ENCODE measurements at regions not wholly inside any gene's neighbourhood (a gene's known extent, or its start where the extent isn't known, plus 50 kb on each side); places are given as distances from the start of the nearest gene placed in this dataset.
A peak's percentile ranks its signal among the peaks of the same experiment; 100 is the strongest.
"Not testable (repeated sequence)": the region's sequence is repeated elsewhere in the genome, so short reads cannot be mapped to it uniquely, and the experiment has no call there.

DNA sequence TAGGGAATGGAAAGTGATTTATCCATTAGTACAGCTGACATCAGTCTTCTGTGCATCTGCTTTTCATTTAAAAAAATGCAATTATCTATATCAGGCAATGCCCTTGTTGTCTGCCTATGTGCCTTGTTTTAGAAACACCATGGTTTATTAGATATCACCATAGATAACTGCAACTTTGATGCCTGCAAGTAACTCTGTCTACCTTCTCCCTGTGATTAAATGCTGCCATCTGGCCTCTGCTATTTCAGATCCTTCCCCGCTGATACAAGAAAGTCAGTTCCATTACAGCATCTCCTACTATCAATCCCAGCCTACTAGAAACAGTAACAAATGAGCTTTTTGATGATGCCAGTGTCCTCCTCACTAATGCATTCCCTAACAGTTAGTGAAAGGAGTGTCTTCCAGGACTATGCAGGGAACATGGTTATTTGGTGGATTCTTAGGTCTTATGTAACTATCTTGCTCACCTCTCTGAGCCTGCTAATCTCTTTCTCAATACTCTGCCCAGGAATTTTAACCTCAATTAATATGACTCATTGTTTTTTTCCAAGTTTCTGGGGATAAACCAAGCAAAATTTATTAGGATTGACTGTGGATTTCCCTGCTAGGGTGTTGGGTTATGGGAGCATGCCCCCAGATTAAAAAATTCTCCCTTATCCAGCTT, 444.9 kb downstream of the RAPGEF2 start:
- no peak for DNase-seq

DNA sequence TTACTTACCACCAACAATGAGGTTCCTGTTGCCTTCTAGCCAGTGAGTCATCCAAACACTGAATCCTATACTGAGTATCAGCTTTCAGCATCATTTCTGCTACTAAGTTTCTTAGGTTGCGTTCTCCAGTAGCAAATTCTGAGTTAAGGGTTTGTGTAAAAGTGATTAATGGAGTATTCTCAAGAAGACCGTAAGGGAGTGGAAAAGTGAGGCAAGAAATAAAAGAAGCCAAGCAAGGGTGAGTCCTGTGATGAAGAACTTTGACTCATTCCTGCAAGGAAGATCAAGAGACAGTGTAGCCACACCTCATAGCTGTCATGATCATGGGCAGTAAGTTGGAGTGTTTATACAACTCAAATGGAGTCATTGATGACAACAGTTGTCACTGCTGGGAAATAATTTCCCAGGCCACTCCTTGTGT, 446.2 kb downstream of the RAPGEF2 start:
- DNase-seq, result no peak

DNA sequence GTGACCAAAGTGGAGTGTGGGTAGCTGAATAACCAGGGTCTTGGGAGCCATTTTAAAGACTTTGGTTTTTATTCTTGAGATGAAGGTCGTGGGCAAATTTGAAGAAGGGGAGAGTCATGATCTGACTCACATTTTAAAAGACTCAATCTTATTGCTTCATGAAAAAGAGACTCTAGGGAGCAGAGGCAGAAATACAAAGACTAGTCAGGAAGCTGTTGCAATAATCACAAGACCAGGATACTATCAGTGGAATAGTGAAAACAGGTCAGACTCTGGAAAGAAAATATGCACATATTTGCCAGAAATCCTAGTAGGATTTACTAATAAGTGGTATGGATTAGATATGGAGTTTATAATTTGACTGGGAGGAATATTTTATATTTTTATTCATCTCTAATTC, 448.4 kb downstream of the RAPGEF2 start:
- no peak for DNase-seq

DNA sequence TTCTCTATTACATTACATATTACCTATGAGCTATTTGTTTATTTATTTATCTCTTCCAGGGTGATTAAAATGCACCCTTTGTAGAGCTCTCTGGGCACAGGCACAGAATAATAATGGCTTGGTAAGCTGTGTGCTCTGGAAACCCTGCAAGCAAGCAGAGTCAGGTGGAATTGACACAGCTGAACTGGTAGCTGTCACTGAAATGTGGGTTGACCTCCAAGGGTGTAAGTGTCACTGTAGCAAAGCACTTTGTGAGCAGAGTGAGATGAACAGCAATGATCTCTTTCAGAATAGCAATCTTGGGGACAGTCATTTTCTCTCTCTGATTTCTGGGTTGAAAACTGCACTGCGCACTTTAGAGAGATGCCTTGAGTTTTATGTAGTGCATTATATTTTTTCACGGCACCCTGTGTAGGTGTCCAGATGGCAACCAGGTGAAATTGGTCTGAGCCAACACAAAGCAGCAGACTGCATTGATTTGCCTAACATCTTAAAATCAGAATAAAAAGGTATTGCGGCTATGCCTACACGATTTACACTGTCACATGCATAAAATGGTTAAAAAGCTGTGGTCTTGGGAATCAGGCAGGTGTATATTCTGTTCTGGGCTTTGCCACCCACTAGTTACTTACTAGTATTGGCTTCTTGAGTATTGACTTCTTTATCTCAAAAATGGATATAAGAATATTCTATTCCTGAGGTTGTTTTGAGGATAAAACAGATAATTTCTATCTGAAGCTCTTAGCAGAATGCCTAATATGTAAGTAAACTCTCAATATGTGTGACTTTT, 450.3 kb downstream of the RAPGEF2 start:
- no peak for DNase-seq

DNA sequence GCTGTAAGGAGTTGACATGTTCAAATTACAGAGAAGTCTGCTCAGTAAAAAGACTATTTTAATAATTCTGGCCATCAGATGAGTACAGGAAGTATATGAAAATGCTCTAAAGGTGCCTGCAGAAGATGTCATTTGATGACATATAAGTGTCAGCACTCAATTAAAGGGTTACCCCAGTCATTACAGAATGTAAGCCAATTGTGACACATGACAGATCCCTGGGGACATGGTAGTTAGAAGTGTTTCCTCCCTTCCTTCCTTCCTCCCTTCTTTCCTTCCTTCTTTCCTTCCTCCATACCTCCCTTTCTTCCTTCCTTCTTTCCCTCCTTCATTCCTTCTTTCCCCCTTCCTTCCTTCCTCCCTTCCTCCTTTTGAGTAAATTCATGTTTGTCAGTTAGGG, 453.0 kb downstream of the RAPGEF2 start:
- no peak for DNase-seq

DNA sequence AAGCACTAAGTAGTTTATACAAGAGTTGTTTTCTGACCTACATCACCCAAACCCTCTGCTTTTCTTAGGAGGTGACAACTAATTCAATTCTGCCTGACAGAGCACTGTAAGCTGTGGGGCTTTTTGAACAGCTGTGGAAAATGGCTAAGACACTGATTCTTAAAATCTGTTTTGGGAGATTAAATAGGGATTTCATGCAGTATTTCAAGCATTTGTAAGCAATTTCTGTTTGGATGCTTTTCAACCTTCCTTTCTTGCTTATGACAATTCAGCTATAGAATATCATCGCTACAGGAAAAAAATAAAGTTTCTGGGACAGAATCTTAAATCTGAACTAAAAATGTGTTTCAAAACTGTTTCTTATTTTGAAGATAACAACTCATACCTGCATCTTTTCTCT, 459.5 kb downstream of the RAPGEF2 start:
- no peak for DNase-seq

GRCh38 chr4:159563257-159563656, 460.4 kb downstream of the RAPGEF2 start:
- no peak for DNase-seq

DNA sequence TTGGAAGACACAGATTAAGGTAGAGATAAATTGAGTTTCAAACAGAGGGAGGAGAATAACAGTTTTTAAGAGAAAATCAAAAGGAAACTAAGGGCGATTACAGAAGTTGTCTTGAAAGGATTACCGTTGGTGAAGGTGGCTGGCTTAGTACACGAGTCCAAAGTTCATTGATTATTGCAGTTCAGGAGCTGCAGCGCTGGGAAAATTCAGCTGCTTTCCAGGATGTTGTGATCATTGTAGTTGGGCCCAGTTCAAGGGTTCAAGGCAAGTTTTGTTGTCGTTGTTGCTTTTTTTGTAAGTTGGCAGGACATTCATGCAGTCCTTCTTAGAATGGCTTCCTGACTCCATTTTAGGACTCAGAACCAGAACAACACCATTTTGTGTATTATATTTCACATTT, 461.7 kb downstream of the RAPGEF2 start:
- no peak for DNase-seq

- DNase-seq, result no peak
These were observed 463.9 kb downstream of the RAPGEF2 start for GRCh38 chr4:159566786-159567185.

- DNase-seq, result no peak
These were observed 474.4 kb downstream of the RAPGEF2 start for GRCh38 chr4:159577241-159577640.

GRCh38 chr4:159582685-159583084, 479.8 kb downstream of the RAPGEF2 start:
- no peak for DNase-seq

- no peak for DNase-seq
These were observed 490.1 kb downstream of the RAPGEF2 start for GRCh38 chr4:159592898-159593556.

GRCh38 chr4:159593681-159594080, 490.8 kb downstream of the RAPGEF2 start:
- no peak for DNase-seq

- no peak for DNase-seq
These were observed 491.7 kb downstream of the RAPGEF2 start for GRCh38 chr4:159594576-159594975.

GRCh38 chr4:159595101-159595500, 492.2 kb downstream of the RAPGEF2 start:
- not testable (repeated sequence) for DNase-seq

DNA sequence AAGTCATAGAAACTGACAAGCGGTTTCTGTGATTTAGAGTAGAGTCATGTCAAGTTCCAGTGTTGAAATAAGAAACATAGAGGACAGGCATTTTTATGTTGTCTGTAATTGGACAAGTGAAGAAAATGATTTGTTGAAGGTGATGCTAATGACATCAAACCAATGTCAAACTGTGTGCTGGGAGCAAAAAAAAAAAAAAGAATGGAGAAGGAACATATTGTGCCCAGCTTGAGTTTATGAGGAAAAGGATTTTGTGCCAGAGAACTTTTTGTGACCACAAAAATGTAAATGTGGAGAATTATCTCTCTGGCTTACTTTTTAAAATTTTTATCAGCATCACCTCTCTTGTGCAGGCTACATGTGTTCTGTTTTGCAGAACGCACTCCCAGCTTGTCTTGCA, 495.7 kb downstream of the RAPGEF2 start:
- no peak for DNase-seq

DNA sequence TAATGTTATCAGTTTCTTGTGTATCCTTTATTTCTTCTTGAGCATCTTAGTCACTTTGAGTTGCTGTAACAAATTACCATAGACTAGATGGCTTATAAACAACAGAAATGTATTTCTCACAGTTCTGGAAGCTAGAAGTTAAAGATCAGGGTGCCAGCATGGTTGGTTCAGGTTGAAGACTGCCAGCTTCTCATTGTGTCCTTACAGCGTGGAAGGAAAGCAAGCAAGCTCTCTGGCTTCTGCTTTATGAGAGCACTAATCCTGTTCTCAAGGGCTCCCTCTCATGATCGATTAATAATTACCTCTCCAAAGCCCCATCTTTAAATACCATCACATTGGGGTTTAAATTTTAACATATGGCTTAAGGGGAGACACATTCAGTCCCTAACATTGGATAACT, 497.2 kb downstream of the RAPGEF2 start:
- DNase-seq, result no peak

DNA sequence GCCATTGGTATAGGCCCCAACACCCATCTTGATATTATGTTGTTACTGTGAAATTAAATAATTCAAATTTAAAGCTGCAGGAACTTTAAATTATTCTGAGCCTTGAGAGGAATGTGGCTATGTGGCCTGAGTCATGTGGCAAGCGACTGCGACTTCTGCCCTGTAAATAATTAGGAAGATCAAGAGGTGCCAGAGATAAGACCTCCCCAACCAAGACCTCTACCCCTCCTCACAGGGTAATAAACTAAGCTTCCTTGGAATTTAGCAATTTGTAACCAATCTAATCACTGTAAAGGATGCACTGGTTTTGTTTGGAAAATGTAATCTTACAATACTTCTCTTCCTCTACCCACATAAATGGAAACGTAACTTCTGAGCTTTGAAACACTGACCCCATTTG, 501.9 kb downstream of the RAPGEF2 start:
- DNase-seq, result no peak

- no peak for DNase-seq
These were observed 504.0 kb downstream of the RAPGEF2 start for GRCh38 chr4:159606835-159607234.

GRCh38 chr4:159607809-159608208, 504.9 kb downstream of the RAPGEF2 start:
- DNase-seq, result peak in 1 of 58 donors; percentile 5

DNA sequence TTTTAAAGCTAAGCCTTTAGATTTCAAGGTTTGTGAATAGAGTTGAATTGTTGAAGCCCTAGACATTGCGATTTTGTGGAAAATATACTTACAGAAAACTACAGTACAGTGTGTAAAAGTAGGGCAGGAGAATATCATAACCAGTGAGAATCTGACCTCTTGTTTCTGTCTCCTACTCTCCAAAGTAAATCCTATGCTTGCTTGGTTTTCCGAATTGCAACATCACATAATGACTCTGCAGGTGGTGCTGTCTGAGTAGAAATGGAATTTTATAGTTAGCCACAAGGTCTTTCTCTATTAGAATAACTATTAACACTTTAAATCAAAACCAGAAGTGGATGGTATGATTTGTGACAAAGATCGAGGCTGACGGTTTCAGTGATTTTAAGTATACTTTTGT, 505.6 kb downstream of the RAPGEF2 start:
- no peak for DNase-seq

GRCh38 chr4:159632031-159632430, 529.2 kb downstream of the RAPGEF2 start:
- no peak for DNase-seq

Measured in anterior cingulate cortex (tissue), 58 donors.